CD4-positive, alpha-beta T cell treated with Interleukin-17A for 1 hour (primary cell): ENCODE measurements at regions not wholly inside any gene's neighbourhood (a gene's known extent, or its start where the extent isn't known, plus 50 kb on each side); places are given as distances from the start of the nearest gene placed in this dataset.

ENCODE experiments used
- DNase-seq: peaks from one replicate; pipeline ENCODE4 v3.0.0-alpha.2; 2020

- no peak for DNase-seq
These were observed 161.7 kb upstream of the UBE2E1 start for GRCh38 chr3:23644099-23644498.

GRCh38 chr3:23644676-23645075 lies 161.1 kb upstream of the UBE2E1 start:
- DNase-seq = no peak

DNA sequence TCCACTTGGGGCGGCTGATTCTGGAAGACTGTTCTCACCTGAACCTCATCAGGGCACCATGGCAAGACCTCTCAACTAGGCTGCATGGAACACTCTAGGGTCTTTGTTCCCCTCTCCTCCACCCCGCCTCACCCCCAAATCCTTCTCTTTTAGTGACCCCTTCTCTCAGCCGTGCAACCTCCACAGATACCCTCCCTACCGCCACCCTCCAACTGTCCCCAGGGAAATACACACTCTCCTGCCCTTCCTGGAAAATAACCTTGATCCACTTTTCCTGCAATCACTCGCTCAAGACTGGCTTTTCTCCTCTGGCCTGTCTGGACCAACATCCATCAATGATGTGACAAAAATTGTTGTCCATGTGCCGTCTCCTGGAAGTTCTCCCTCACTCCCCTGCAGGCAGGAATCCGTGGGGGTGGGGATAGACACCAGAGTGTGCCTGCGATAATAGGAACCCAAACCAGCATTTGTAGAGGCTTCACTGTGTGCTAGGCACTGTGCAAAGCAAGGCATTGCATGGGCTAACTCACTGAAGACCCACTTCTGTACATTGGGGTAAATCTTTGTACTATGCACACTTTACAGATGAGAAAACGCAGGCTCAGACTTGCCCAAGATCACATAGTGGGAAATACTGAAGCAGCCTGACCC lies 160.1 kb upstream of the UBE2E1 start:
- no peak for DNase-seq

DNA sequence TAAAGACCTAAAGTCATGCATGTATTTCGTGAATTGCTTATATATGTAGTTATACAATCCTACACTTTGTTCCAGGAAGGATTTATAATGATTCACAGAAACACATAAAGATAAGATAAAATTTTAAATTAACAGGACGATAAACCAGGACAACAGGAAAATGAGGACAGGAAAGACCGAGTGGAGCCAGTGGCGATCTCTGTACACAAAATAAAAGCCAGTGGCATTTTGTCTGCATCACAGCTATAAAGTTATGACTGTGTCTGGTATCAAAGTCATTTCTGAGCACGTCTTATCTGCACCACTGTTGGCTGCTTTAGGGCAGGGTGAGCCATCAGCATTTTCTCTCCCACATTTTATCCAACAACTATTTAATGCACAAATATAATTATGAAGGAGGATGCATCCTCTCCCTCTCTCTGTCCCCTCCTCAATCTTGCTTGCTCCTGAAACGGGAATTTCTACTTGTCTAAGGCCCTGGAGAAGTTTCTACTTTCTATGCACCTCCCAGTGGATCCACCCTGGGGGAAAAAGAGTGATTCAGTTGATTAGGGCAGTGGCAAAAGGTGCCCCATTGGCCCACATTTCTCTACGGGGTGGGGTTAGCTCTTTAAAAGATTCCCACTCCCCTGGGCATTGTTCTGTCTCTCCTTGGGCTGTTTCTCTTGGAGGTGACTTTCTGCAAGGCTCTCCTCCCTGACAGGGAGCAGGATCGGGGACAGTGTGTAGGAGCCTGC lies 159.4 kb upstream of the UBE2E1 start:
- no peak for DNase-seq

DNA sequence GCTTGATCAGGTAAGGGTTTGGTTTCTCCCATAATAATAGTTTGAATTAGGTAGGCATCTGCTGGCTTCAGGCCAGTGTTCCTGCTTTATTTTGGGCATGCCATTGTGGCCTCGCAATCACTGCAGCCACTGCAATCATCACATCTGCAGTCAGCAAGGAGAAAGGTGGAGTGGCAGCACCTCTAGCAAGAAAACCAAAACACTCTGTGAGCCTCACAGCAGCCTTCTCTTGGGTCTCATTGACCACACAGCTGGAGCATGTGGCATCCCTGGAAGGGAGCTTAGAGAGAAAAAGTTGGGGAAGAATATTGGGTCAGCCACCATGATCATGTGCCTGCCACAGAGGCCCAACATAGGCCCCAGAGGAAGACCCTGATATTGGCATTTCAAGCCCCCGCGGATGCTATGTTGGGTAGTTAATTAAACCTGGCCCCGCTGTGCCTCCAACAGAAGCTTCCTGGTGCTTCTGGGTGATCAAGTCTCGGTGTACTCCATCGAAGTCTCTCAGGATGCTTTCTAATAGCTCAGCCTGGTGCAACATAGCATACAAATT lies 158.0 kb upstream of the UBE2E1 start:
- no peak for DNase-seq

- DNase-seq = no peak
These were observed 157.3 kb upstream of the UBE2E1 start for GRCh38 chr3:23648326-23648995.

GRCh38 chr3:23648996-23649395 lies 156.8 kb upstream of the UBE2E1 start:
- DNase-seq = no peak

DNA sequence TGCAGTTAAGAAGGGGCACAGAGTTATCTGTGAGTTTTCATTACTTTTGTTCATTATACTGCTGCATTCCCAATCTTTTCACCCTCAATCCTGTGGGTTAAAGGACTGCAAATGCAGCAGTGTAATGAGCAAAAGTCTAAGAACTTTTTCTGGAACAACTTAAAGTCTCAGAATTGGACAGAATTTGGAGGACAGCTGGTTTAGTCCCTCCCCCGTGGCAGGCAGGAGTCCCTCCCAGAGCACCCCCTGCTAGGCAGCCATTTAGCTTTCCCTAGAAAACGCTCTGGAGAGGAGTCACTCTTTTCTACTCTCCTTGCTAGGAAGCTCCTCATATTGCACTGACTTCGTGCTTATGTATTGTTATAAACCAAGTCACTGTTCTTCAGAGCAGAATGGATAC lies 156.3 kb upstream of the UBE2E1 start:
- no peak for DNase-seq

DNA sequence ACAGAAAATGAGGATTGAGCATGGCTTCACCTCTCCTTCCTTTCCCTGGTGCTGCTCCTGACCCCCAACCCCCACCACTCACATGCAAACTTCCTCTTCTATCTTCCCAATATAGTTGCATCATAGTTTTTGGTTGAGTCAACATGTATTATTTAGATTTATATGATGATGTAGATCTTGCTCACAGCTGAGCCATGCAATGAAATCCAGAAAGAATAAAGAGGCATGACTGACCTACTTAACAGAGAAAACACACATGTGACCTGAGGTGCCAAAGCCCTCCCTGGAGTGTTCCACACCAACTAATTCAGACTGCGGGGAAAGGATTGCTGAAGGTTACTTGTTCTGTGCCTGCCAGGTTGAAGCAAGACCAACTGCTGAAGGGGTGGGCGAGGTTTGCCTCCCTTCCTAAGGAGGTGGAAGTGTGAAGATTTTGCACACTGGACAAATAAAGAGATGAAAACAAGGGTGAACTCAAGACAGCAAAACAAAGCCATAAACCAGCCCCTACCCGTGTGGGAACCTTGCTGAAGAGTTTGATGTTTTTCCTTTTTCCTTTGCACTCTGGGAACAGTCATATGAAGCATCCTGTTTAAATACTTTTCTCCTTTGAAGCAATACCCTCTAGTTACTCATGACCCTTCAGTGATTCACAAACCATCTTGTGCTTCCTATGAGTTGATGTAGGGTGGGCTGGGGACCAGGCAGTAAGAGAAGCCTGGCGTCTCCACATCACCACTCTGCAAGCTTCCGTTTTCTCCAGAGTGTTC lies 155.2 kb upstream of the UBE2E1 start:
- no peak for DNase-seq

DNA sequence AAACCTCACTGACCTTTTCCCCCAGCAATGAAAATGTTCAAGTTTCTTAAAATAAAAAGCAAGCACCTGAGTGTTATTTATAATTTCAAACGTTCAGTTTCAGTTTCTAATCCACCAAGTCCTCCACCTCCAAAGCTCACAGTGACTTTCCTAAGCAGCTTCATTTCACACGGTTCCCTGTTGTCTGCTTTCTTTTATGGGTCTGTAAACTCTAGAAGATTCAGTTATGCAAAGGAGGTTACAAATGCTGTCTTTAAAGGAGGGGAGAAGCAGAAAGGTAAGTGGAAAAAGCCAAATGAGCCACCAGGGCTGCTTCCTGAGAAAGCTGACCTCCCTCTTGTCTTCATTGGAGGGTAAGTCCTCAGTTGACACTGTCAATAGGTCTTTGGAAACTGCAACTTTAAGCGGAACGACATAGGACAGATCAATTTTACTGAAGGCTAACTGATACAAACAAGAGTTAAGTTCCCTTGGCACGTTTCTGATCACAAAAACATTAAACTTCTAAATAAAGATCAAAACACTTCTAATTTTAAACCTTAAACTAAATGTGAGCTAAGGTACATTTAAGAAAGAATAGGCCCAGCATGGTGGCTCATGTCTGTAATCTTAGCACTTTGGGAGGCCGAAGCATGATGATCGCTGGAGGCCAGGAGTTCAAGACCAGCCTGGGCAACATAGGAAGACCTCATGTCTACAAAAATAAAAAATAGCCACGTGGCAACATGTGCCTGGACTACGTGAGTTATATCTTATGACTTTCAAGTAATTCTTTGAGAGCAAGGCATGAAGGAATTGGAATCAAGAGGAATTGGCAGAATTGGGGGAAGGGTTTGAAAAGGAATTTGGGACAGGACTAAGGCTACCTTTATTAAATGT lies 151.9 kb upstream of the UBE2E1 start:
- no peak for DNase-seq

- DNase-seq = no peak
These were observed 151.2 kb upstream of the UBE2E1 start for GRCh38 chr3:23654571-23654970.

DNA sequence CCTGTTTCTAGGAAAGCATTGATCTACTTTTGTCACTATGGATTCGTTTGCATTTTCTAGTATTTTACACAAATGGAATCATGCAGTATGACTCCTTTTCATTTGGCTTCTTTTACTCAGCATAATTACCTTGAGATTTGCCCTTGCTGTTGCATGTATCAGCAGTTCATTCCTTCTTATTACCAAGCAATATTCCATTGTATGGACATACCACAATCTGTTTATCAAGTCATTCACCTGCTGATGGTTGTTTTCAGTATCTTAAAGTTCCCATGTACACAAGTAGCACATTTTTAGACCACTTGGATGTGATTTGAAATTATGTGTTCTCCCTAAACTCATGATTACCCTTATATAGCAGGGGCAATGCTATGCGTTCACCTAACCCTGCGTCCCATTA lies 150.0 kb upstream of the UBE2E1 start:
- no peak for DNase-seq

- no peak for DNase-seq
These were observed 149.6 kb upstream of the UBE2E1 start for GRCh38 chr3:23656199-23656598.

DNA sequence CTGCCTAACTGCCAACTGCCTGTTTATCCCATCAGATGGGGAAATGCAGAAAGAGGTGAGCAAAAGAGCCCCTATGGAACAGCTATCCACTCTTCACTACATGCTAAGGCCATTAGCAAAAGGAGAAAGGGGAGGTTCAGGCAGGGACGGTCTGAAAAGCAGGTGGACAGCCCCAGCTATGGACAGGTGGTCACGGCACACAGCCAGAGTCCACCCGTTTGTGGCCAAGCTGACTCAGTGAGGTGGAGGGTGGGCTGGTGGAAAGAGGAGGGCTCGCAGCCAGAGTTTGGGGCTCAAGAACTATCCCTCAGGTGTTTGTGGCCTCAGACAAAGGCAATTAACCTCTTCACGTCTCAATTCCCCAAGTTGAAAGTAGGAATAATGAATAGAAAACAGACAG lies 148.9 kb upstream of the UBE2E1 start:
- DNase-seq = no peak

DNA sequence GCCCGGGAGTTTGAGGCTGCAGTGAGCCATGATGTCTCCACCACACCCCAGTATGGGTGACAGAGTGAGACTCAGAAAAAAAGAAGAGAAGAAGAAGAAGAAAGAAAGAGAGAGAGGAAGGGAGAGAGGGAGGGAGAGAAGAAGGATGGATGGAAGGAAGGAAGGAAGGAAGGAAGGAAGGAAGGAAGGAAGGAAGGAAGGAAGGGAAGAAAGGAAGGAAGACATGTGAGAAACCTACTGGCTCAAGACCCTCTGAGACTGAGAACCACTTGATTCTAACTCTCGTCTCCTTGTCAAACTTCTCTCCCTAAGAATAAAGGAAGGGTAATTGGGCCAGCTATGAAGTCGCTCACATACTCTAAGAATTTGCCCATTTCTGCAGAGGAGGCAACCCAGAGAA lies 148.1 kb upstream of the UBE2E1 start:
- DNase-seq = no peak

DNA sequence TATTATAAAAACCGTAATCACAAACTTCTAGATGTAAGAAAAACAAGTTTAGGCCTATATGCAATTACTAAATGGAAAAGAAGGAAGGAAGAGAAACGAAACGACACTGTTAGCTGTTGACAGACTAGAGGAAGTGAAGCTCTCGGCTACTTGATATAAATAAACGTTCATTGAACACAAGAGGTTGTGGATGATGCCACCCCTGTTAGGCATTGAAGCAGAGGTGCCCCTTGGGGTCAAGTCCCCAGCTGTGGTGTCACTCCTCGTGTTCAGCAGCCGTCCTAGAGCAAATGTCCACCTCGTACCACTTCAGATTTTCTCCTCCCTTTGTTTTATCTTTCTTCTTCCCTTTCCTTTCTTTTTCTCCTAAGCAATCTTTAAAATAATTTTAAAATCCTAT lies 146.5 kb upstream of the UBE2E1 start:
- no peak for DNase-seq

DNA sequence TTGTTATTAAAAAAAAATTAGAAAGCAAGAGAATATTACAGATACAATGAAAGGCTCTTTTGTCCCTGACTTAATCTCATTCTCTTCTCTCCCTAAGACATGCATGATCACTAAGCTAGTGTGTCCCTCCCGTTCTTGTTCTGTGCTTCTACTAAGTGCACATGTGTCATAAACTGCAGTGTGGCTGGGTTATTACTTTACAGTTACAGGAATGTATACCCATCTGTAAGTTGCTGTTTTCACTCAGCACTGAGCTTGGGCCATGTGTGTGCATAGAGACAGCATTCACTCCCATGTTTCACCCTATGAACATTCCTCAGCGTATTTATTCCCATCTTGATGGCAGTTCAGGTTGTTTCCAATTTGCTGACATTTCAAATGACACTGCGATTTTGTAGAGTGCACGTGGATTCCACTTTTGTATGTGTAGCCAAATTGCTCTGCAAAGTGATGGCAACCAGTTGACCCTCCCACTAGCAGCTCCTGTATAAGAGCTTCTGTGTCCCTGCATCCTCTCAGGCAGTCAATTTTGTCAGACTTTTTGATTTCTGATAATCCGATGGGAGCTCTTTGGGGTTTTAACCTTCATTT lies 145.8 kb upstream of the UBE2E1 start:
- no peak for DNase-seq

DNA sequence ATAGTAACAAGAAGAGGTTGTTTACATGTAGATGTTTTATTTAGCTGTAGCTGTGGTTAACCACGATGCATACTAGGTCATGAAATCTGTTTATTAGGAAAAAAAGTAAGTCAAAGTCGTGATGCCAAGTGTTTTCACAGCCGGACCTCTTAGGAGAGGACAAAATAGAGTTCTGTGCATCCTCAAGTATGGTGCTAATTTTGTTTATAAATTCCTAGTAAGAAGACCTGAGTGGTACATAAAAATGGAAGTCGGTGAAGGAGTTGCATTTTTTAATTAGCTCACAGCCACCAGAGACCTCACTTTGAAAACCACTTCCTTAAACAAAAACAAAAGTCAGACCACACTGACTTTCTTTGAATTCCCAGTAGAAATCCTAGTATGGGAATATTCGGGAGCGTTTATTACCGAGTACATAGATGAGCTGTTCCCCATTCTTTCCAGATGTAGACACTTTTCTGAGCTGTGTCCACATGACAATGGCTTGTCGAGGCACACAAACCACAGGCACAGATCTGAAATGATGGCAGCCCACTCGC lies 143.6 kb upstream of the UBE2E1 start:
- DNase-seq = no peak

GRCh38 chr3:23663246-23663645 lies 142.5 kb upstream of the UBE2E1 start:
- no peak for DNase-seq

GRCh38 chr3:23663661-23664186 lies 142.0 kb upstream of the UBE2E1 start:
- no peak for DNase-seq

DNA sequence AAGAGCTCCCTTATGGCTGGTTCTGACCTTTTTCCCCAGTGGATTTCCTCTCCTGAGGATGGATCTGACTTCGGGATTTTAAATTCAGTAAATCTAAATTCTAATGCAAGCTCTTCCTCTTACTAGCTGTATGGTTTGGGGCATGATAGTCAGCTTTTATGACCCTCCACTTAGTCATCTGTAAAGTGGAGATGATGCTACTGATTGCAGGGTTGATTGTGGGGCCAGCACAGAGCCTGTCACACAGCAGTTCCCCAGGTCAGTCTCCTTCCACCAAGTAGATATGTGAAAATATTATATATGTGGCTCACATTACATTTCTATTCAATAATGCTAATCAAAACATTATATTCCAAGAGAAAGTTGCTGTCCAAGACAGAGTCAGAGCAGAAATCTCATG lies 141.3 kb upstream of the UBE2E1 start:
- no peak for DNase-seq
